ENCODE measurements at regions not wholly inside any gene's neighbourhood (a gene's known extent, or its start where the extent isn't known, plus 50 kb on each side); places are given as distances from the start of the nearest gene placed in this dataset.

- ATAC-seq, result no peak
- no peaks in the 10 kb centered on the region for H3K9me3 Mint-ChIP-seq (ENCODE audit: insufficient read depth)
- no peaks in the 10 kb centered on the region for H3K4me1 Mint-ChIP-seq (ENCODE audit: low read depth)
- DNase-seq, result no peak
- POLR2A ChIA-PET, result no interaction called here
- H3K36me3 Mint-ChIP-seq (ENCODE audit: low read depth), result no peaks in the 10 kb centered on the region
- H3K27ac Mint-ChIP-seq, result no peak overlapping the region
- peaks cover 34% of the 10 kb centered on the region for H3K27me3 Mint-ChIP-seq (ENCODE audit: low read depth)
- CTCF ChIA-PET, result interaction anchor here (1.1 to 2.0 kb wide), 5 partner anchors 10 to 209 kb away, joined by 3 to 6 read pairs (median 5); no protein-coding TSS in a partner anchor
- H3K4me3 Mint-ChIP-seq, result no peak overlapping the region
Measured at GRCh38 chr1:212529211-212529741, 79.3 kb upstream of the ATF3 start.

DNA sequence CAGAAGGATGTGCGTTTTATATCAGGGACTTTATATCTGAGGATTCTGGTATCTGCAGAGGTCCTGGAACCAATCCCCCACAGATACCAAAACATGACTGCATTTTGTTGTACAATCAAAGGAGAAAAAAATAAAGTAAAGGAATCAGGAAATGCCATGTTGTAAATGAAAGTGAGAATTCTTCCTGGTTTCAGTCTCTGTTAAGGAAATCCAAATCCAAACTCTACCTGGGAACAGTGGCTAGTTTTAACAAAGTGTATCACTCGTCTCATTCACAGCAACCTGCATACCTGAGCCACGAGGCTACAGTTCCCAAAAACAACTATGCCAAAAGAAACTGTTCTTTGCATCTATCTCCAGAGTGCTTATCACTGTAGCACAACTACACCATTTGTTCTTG lies 77.3 kb upstream of the ATF3 start:
- ChIA-PET CTCF (no interaction called here), POLR2A (no interaction called here)
- peaks cover 40% of the 10 kb centered on the region for H3K27me3 Mint-ChIP-seq (ENCODE audit: low read depth)
- ATAC-seq (no peak), DNase-seq (no peak)
- H3K27ac Mint-ChIP-seq, result no peak overlapping the region
- H3K4me1 Mint-ChIP-seq (ENCODE audit: low read depth), result no peaks in the 10 kb centered on the region
- no peaks in the 10 kb centered on the region for H3K9me3 Mint-ChIP-seq (ENCODE audit: insufficient read depth)
- H3K36me3 Mint-ChIP-seq (ENCODE audit: low read depth), result no peaks in the 10 kb centered on the region
- H3K4me3 Mint-ChIP-seq, result no peak overlapping the region

GRCh38 chr1:212531796-212532195 lies 76.8 kb upstream of the ATF3 start:
- no peak for DNase-seq
- no peak overlapping the region for H3K27ac Mint-ChIP-seq
- H3K27me3 Mint-ChIP-seq (ENCODE audit: low read depth), result peaks cover 40% of the 10 kb centered on the region
- H3K9me3 Mint-ChIP-seq (ENCODE audit: insufficient read depth), result no peaks in the 10 kb centered on the region
- no peaks in the 10 kb centered on the region for H3K36me3 Mint-ChIP-seq (ENCODE audit: low read depth)
- ChIA-PET CTCF (interaction anchor here (1.5 kb wide), 1 partner anchor 133 kb away, joined by 5 read pairs; no protein-coding TSS in a partner anchor), POLR2A (no interaction called here)
- ATAC-seq, result no peak
- H3K4me3 Mint-ChIP-seq, result no peak overlapping the region
- H3K4me1 Mint-ChIP-seq (ENCODE audit: low read depth), result no peaks in the 10 kb centered on the region

DNA sequence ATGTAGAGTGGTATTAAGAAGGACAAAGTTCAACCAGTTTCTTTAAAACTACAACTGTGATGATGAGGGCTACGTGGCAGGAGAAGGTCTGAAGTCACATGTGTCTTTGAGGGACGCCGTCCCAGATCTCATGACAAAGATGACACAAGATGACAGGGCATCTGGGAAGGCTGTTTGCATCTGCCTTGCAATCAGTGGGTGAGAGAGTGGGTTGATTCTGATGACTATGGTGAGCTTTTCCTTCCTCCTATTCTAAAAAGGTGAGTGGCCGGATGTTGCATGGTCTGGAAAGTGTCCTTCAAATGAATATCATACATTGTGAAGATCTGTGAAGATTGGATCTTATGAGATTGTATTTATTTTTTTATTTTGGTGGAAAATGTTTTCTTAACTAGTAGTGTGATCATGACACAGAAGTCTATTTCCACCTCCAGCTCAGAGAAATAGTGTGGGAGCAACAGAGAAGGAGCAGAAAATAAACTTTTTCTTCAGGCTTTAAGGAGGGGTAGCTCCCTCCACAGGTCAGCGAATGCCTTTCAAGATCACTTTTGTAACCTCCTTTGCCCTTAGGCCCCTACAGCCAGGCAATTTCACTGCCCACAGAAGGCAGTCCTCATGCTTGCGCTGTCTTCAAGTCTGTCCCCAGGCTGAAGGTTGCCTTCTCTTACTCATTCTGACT lies 76.0 kb upstream of the ATF3 start:
- Mint-ChIP-seq H3K9me3 (ENCODE audit: insufficient read depth) (peaks cover 1% of the 10 kb centered on the region), H3K4me3 (no peak overlapping the region), H3K27me3 (ENCODE audit: low read depth) (peaks cover 40% of the 10 kb centered on the region), H3K4me1 (ENCODE audit: low read depth) (no peaks in the 10 kb centered on the region), H3K36me3 (ENCODE audit: low read depth) (no peaks in the 10 kb centered on the region), H3K27ac (no peak overlapping the region)
- ChIA-PET CTCF (interaction anchor here (1.5 kb wide), 1 partner anchor 132 kb away, joined by 5 read pairs; no protein-coding TSS in a partner anchor), POLR2A (no interaction called here)
- DNase-seq, result no peak
- no peak for ATAC-seq

DNA sequence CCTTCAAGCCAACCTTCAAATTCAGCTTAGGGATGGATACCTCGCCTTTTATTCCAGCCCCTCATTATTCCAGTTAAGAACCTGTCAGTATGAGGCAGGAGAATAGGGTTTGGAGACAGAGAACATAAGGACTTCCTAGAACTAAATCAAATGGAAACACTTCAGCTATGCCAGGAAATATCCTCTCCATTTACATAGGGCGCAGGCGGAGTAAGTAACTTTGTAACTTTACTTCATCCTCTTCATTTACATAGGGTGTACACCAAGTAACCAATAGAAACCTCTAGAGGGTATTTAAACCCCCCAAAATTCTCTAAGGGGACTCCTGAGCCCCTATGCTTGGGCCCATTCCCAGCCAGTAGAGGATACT lies 75.4 kb upstream of the ATF3 start:
- peaks cover 4% of the 10 kb centered on the region for H3K9me3 Mint-ChIP-seq (ENCODE audit: insufficient read depth)
- no peaks in the 10 kb centered on the region for H3K36me3 Mint-ChIP-seq (ENCODE audit: low read depth)
- no peaks in the 10 kb centered on the region for H3K4me1 Mint-ChIP-seq (ENCODE audit: low read depth)
- CTCF ChIA-PET, result interaction anchor here (1.5 kb wide), 1 partner anchor 132 kb away, joined by 5 read pairs; no protein-coding TSS in a partner anchor
- no peak for DNase-seq
- no peak overlapping the region for H3K4me3 Mint-ChIP-seq
- no peak overlapping the region for H3K27ac Mint-ChIP-seq
- H3K27me3 Mint-ChIP-seq (ENCODE audit: low read depth), result peaks cover 40% of the 10 kb centered on the region
- POLR2A ChIA-PET, result no interaction called here
- no peak for ATAC-seq

- Mint-ChIP-seq H3K4me1 (ENCODE audit: low read depth) (no peaks in the 10 kb centered on the region), H3K27me3 (ENCODE audit: low read depth) (peaks cover 23% of the 10 kb centered on the region), H3K4me3 (no peak overlapping the region), H3K27ac (no peak overlapping the region), H3K36me3 (ENCODE audit: low read depth) (no peaks in the 10 kb centered on the region), H3K9me3 (ENCODE audit: insufficient read depth) (peaks cover 4% of the 10 kb centered on the region)
- ATAC-seq (no peak), DNase-seq (no peak)
- CTCF ChIA-PET, result no interaction called here
- POLR2A ChIA-PET, result no interaction called here
Measured at GRCh38 chr1:212536586-212536985, 72.0 kb upstream of the ATF3 start.

DNA sequence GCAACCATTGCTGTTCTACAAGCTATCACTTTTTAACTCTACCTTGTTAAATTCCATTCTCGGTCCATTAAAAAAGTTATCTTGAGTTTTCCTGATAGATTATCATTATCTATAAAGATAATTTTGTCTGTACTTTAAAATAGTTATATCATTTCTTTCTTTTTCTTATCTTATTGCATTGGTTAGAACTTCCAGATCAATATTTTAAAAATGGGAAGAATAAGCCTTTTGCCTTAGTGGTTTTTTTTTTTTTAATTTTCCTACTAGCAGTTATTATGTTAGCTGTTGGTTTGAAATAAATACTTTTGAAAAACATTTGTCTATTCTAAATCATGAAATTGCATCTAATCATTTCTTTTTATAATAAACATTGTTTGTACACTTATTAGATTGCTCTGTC lies 71.0 kb upstream of the ATF3 start:
- no peak overlapping the region for H3K27ac Mint-ChIP-seq
- H3K27me3 Mint-ChIP-seq (ENCODE audit: low read depth), result peaks cover 16% of the 10 kb centered on the region
- peaks cover 4% of the 10 kb centered on the region for H3K9me3 Mint-ChIP-seq (ENCODE audit: insufficient read depth)
- CTCF ChIA-PET, result interaction anchor here (1.3 kb wide), 1 partner anchor 60 kb away, joined by 4 read pairs; no protein-coding TSS in a partner anchor
- POLR2A ChIA-PET, result no interaction called here
- H3K4me1 Mint-ChIP-seq (ENCODE audit: low read depth), result no peaks in the 10 kb centered on the region
- DNase-seq, result no peak
- no peak overlapping the region for H3K4me3 Mint-ChIP-seq
- H3K36me3 Mint-ChIP-seq (ENCODE audit: low read depth), result no peaks in the 10 kb centered on the region
- no peak for ATAC-seq

- Mint-ChIP-seq H3K9me3 (ENCODE audit: insufficient read depth) (peaks cover 4% of the 10 kb centered on the region), H3K36me3 (ENCODE audit: low read depth) (no peaks in the 10 kb centered on the region), H3K4me1 (ENCODE audit: low read depth) (no peaks in the 10 kb centered on the region), H3K27me3 (ENCODE audit: low read depth) (peaks cover 14% of the 10 kb centered on the region), H3K4me3 (no peak overlapping the region), H3K27ac (no peak overlapping the region)
- ATAC-seq (no peak), DNase-seq (no peak)
- ChIA-PET POLR2A (no interaction called here), CTCF (interaction anchor here (0.8 to 1.6 kb wide), 4 partner anchors 10 to 84 kb away, joined by 3 to 5 read pairs (median 3); no protein-coding TSS in a partner anchor)
Measured at GRCh38 chr1:212539737-212540430, 68.7 kb upstream of the ATF3 start.

DNA sequence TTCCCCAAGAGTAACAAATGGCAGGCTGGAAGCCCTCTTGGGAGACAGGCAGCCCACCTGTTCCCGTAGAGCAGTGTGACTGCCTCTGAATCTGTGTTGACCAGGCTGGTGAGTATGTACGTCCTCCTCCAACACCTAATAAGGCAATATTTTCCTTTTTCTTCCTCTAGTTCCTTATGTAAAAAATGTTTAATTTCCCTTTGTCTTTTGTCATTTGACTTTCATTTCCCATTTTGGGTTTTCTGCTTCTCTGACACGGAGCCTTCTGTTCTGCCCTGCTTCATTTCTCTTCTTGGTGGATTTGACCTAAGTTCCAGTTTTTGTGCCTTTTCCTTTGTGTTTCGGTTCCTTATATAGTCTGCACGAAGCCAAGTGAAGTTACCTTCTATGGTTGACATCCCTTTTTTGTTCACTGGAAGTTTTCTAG lies 65.8 kb upstream of the ATF3 start:
- DNase-seq (no peak), ATAC-seq (no peak)
- peaks cover 18% of the 10 kb centered on the region for H3K27me3 Mint-ChIP-seq (ENCODE audit: low read depth)
- no peaks in the 10 kb centered on the region for H3K4me1 Mint-ChIP-seq (ENCODE audit: low read depth)
- CTCF ChIA-PET, result no interaction called here
- POLR2A ChIA-PET, result no interaction called here
- H3K36me3 Mint-ChIP-seq (ENCODE audit: low read depth), result no peaks in the 10 kb centered on the region
- H3K4me3 Mint-ChIP-seq, result no peak overlapping the region
- H3K27ac Mint-ChIP-seq, result no peak overlapping the region
- H3K9me3 Mint-ChIP-seq (ENCODE audit: insufficient read depth), result peaks cover under 1% of the 10 kb centered on the region

- H3K4me1 Mint-ChIP-seq (ENCODE audit: low read depth), result no peaks in the 10 kb centered on the region
- no peak overlapping the region for H3K27ac Mint-ChIP-seq
- ATAC-seq (no peak), DNase-seq (no peak)
- H3K4me3 Mint-ChIP-seq, result no peak overlapping the region
- ChIA-PET CTCF (interaction anchor here (0.6 to 2.0 kb wide), 3 partner anchors 14 to 88 kb away, joined by 3 to 5 read pairs (median 5); no protein-coding TSS in a partner anchor), POLR2A (no interaction called here)
- no peaks in the 10 kb centered on the region for H3K36me3 Mint-ChIP-seq (ENCODE audit: low read depth)
- no peaks in the 10 kb centered on the region for H3K9me3 Mint-ChIP-seq (ENCODE audit: insufficient read depth)
- H3K27me3 Mint-ChIP-seq (ENCODE audit: low read depth), result peaks cover 20% of the 10 kb centered on the region
Measured at GRCh38 chr1:212544110-212544509, 64.5 kb upstream of the ATF3 start.

DNA sequence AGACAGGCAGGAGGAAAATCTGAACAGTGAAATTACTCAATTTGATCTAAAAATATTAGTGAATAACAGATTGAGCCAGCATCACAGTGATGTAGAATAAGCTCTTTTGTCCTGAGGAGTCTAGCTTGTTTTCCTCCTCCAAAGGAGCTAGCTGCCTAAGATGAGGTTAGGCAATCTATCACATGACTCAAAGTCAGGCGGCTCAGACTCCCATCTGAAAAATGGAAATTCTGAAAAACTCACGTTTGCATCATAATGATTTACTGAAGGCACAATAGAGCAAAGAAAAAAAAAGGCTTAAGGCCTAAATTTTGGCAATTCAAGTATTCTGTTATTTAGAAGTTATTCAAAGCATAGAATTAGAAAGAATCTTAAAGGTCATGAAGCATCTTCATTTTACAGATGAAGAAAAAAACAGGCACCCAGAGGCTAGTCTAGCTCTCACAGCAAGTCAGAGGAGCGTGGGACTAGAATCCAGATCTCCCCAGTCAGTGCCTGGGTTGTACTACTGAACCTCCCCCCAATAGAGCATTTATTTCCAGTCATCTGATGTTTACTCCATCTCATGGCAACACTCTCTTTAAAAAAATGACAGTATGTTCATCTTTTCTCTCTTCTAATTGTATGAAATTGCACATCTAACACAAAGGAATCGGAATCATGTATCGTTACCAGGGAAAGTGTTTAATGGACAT lies 62.5 kb upstream of the ATF3 start:
- Mint-ChIP-seq H3K4me1 (ENCODE audit: low read depth) (no peaks in the 10 kb centered on the region), H3K4me3 (no peak overlapping the region), H3K27me3 (ENCODE audit: low read depth) (peaks cover 20% of the 10 kb centered on the region), H3K9me3 (ENCODE audit: insufficient read depth) (no peaks in the 10 kb centered on the region), H3K36me3 (ENCODE audit: low read depth) (no peaks in the 10 kb centered on the region), H3K27ac (no peak overlapping the region)
- ChIA-PET POLR2A (no interaction called here), CTCF (interaction anchor here (2.0 kb wide), 1 partner anchor 69 kb away, joined by 5 read pairs; no protein-coding TSS in a partner anchor)
- ATAC-seq (no peak), DNase-seq (no peak)

All from activated CD8-positive, alpha-beta T cell treated with anti-CD3 and anti-CD28 coated beads, Interleukin-2, amount 10 ng/mL, durations not matched to agents 7 days and 5 days (primary cell).